Esophagus (tissue), 2 donors: ENCODE measurements at regions not wholly inside any gene's neighbourhood (a gene's known extent, or its start where the extent isn't known, plus 50 kb on each side); places are given as distances from the start of the nearest gene placed in this dataset.

Experiments used
- H3K27ac ChIP-seq, 2 donors: one replicate each; pipeline ENCODE4 v1.5.1; 2013; ENCODE audit warnings: low read depth in 2 of 2, mild to moderate bottlenecking in 2 of 2, inconsistent platforms in 1 of 2, low read length in 1 of 2, moderate library complexity in 1 of 2
- H3K27me3 ChIP-seq, 2 donors: one replicate each; pipeline ENCODE4 v1.6.1; 2013; ENCODE audit warnings: low read length in 2 of 2, control low read depth in 1 of 2, mild to moderate bottlenecking in 1 of 2; ENCODE audit not compliant: insufficient read depth in 2 of 2, control insufficient read depth in 1 of 2
- H3K36me3 ChIP-seq, 2 donors: one replicate each; pipeline ENCODE4 v1.6.1; 2013; ENCODE audit warnings: low read length in 1 of 2; ENCODE audit not compliant: control insufficient read depth in 2 of 2, insufficient read depth in 2 of 2
- H3K4me1 ChIP-seq, 2 donors: one replicate each; pipeline ENCODE4 v1.6.1; 2013; ENCODE audit warnings: low read length in 1 of 2; ENCODE audit not compliant: control insufficient read depth in 2 of 2, insufficient read depth in 2 of 2
- H3K4me3 ChIP-seq, 2 donors: one replicate each; pipeline ENCODE4 v1.5.1; 2013; ENCODE audit warnings: low read length in 2 of 2, mild to moderate bottlenecking in 2 of 2, low read depth in 1 of 2, moderate library complexity in 1 of 2
- H3K9me3 ChIP-seq, 2 donors: one replicate each; pipeline ENCODE4 v1.6.1; 2013; ENCODE audit warnings: mild to moderate bottlenecking in 2 of 2, low read depth in 1 of 2, low read length in 1 of 2, moderate library complexity in 1 of 2; ENCODE audit not compliant: control insufficient read depth in 2 of 2, insufficient read depth in 1 of 2
- WGBS, 2 donors: extraction: QIAGEN DNeasy Blood & Tissue Kit; methylation state at CpG; one replicate each; pipeline ENCODE4 v1.1.7; 2013; 5-methylcytosine and 5-hydroxymethylcytosine counted together
- donor health status: healthy with polysubstance abuse.
- donor health status: Bipolar disorder and iron deficiency.

DNA sequence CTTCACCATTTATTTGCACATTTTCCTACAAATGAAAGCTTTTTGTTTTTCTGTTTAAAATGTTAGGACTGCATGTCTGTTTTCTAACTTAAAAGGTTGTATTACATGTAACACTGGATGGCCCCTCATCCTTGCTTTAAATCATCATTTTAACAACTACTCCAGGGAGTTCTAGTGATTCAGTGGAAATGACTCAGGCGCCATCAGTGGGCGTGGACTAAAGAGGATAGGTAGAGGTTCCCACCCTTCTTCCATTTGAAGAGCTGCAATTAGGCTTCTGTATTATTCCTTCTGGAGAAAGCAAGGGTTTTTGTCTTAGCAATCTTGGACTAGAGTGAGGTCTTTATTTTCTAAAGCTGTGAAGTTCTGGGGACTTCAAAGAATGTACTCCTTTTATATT is 213.7 kb downstream of the TMEM38B start:
- Histone ChIP-seq H3K36me3 (no peaks in the 10 kb centered on the region), H3K4me3 (no peak overlapping the region), H3K4me1 (peaks cover 0 to 2% of the 10 kb centered on the region in 2 donors), H3K9me3 (no peaks in the 10 kb centered on the region), H3K27me3 (no peaks in the 10 kb centered on the region), H3K27ac (no peak overlapping the region)
- WGBS, 2 donors: 82 to 88% methylated on average over 2 of the region's 2 CpGs

DNA sequence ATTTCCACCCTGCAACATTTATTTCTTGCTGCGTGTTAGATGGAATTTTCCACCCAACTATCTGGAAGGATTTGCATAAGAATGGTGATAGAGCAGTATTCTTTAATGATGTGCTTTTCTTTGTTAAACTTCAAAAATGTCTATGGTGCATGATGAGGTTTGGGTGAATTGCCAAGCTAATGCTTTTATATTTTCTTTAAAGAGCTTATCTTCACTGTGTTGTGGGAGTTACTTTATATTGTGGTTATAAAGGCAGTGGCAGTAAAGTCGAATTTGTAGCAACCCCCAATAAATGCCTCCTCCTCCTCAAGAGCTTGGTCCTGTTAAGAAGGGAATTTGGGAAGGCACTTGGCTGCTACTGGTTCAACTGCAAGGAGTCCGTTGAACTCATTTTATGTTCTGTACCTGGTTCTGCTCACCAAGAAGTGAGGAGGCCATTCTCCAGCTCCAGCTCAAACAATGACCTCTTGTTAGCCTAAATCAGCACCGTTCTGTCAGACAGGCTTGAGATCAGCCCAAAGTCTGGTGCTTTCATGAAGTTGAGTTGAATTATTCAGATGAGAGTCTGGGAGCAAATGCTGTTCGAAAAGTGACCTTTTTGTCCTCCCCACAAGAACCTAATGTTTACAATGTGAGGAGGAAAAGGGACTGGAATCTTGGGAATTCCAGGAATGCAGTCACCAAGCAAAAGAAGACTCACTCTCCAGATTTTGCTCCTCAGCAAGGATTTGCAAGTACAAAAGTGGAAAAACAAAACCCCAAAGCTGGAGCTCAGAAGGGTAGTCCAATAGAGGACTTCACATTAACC is 217.0 kb downstream of the TMEM38B start:
- H3K4me3 ChIP-seq: no peak overlapping the region
- H3K9me3 ChIP-seq: no peaks in the 10 kb centered on the region
- H3K27ac ChIP-seq: no peak overlapping the region
- WGBS, 2 donors: 50 to 55% methylated on average over 5 of the region's 5 CpGs
- H3K27me3 ChIP-seq: no peaks in the 10 kb centered on the region
- no peaks in the 10 kb centered on the region for H3K36me3 ChIP-seq
- H3K4me1 ChIP-seq: peaks cover 0 to 2% of the 10 kb centered on the region in 2 donors

- Histone ChIP-seq H3K4me1 (peaks cover 0 to 2% of the 10 kb centered on the region in 2 donors), H3K36me3 (no peaks in the 10 kb centered on the region), H3K27me3 (no peaks in the 10 kb centered on the region), H3K9me3 (no peaks in the 10 kb centered on the region), H3K27ac (no peak overlapping the region), H3K4me3 (no peak overlapping the region)
- 67 to 73% methylated on average over 1 of the region's 1 CpG for WGBS, 2 donors
Observed at GRCh38 chr9:105912157-105912862, 218.0 kb downstream of the TMEM38B start.

- H3K4me3 ChIP-seq: no peak overlapping the region
- peaks cover 0 to 2% of the 10 kb centered on the region in 2 donors for H3K4me1 ChIP-seq
- no peaks in the 10 kb centered on the region for H3K36me3 ChIP-seq
- 62 to 70% methylated on average over 8 of the region's 8 CpGs for WGBS, 2 donors
- H3K27me3 ChIP-seq: no peaks in the 10 kb centered on the region
- no peak overlapping the region for H3K27ac ChIP-seq
- no peaks in the 10 kb centered on the region for H3K9me3 ChIP-seq
Observed at GRCh38 chr9:105912863-105913516, 218.6 kb downstream of the TMEM38B start.

DNA sequence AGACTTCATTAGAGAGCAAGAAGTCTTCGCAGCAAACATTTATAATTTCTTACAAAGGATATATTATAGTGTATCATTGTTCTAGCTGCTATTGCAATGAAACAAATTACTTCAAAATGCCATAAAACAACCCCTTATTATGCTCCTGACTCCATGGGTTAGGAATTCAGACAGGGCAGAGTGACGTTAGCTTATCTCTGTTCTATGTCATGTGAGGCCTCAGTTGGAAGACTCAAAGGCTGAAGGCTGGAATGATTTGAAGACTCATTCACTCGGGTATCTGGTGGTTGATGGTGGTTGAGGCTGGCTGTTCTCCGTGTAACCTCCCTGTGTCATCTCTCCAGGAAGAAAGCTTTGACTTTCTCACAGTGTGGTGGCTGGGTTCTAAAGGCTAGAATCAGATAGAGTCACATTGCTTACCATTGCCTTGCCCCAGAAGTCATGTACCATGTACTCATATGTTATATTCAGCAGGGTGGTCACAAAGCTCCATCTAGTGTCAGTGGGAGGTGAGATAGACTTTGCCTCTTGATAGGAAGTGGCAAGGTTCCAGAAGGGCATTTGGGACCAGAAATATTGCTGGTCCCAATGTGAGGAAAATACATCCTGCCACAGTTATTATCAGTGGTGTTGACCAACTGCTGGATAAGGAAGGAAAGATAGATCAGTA is 226.9 kb downstream of the TMEM38B start:
- Histone ChIP-seq H3K4me1 (no peaks in the 10 kb centered on the region), H3K9me3 (no peaks in the 10 kb centered on the region), H3K4me3 (no peak overlapping the region), H3K36me3 (no peaks in the 10 kb centered on the region), H3K27me3 (peaks cover 0 to 3% of the 10 kb centered on the region in 2 donors), H3K27ac (no peak overlapping the region)
- 71 to 72% methylated on average over 4 of the region's 4 CpGs for WGBS, 2 donors

DNA sequence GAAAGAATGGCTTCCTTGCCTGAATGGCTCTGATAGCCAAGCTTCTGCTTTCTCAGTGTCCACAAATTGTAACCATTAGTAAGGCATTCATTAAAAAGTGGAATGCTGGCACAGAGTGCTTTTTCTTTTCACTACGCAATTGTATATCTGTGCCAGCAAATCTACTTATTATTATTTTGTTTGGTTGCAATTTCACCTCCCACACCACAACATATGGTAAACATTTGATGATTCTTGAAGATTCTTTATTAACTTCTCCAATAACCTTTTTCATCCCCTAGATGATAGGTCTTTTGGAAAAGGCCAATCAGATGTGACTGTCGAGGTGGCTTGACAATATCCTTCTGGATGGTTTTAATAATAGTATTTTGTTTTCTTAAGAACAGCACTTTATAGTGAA is 234.1 kb downstream of the TMEM38B start:
- WGBS, 2 donors: 72 to 82% methylated on average over 2 of the region's 2 CpGs
- no peak overlapping the region for H3K27ac ChIP-seq
- no peaks in the 10 kb centered on the region for H3K9me3 ChIP-seq

GRCh38 chr9:105930011-105930627 is 235.8 kb downstream of the TMEM38B start:
- peaks cover 0 to 3% of the 10 kb centered on the region in 2 donors for H3K27me3 ChIP-seq
- no peaks in the 10 kb centered on the region for H3K4me1 ChIP-seq
- H3K27ac ChIP-seq: no peak overlapping the region
- no peaks in the 10 kb centered on the region for H3K36me3 ChIP-seq
- H3K4me3 ChIP-seq: no peak overlapping the region
- WGBS, 2 donors: 76 to 77% methylated on average over 5 of the region's 5 CpGs
- no peaks in the 10 kb centered on the region for H3K9me3 ChIP-seq

More for the DNA sequence above, 234.1 kb downstream of the TMEM38B start:
- Histone ChIP-seq H3K4me3 (no peak overlapping the region), H3K4me1 (no peaks in the 10 kb centered on the region), H3K36me3 (no peaks in the 10 kb centered on the region), H3K27me3 (peaks cover 0 to 3% of the 10 kb centered on the region in 2 donors)

- no peaks in the 10 kb centered on the region for H3K4me1 ChIP-seq
- H3K36me3 ChIP-seq: no peaks in the 10 kb centered on the region
- H3K27ac ChIP-seq: no peak overlapping the region
- H3K4me3 ChIP-seq: no peak overlapping the region
- H3K27me3 ChIP-seq: no peaks in the 10 kb centered on the region
- no peaks in the 10 kb centered on the region for H3K9me3 ChIP-seq
Observed at GRCh38 chr9:105932276-105932675, 237.9 kb downstream of the TMEM38B start.

GRCh38 chr9:105950448-105950847 is 256.1 kb downstream of the TMEM38B start:
- Histone ChIP-seq H3K4me3 (no peak overlapping the region), H3K36me3 (no peaks in the 10 kb centered on the region), H3K9me3 (peaks cover 0 to 4% of the 10 kb centered on the region in 2 donors), H3K27me3 (no peaks in the 10 kb centered on the region), H3K4me1 (no peaks in the 10 kb centered on the region), H3K27ac (no peak overlapping the region)
- 84 to 95% methylated on average over 2 of the region's 2 CpGs for WGBS, 2 donors
